CD4-positive, alpha-beta T cell (primary cell): ENCODE measurements at regions not wholly inside any gene's neighbourhood (a gene's known extent, or its start where the extent isn't known, plus 50 kb on each side); places are given as distances from the start of the nearest gene placed in this dataset.

ENCODE experiments used
- ATAC-seq: fragments of 200-7000 bp; cut with Tn5 transposase; one replicate; pipeline ENCODE4 v1.10.0; 2022; ENCODE audit warnings: mild to moderate bottlenecking; ENCODE audit not compliant: poor library complexity
- CTCF ChIA-PET: fragments of 350-600 bp; sonication (Branson Sonifier 250); formaldehyde crosslinking; loops from one replicate; lab custom pipeline; 2021; ENCODE audit warnings: antibody characterized with exemption, inconsistent platforms; lab: Charles Lee
- POLR2A ChIA-PET: fragments of 350-600 bp; sonication (Branson Sonifier 250); formaldehyde crosslinking; loops from one replicate; lab custom pipeline; 2021; ENCODE audit warnings: antibody characterized with exemption, inconsistent platforms; lab: Charles Lee
- DNase-seq, 14 experiments: peaks; one replicate each; pipeline ENCODE4 v3.0.0-alpha.2; 2013 to 2020; ENCODE audit warnings: mixed read lengths in 2 of 14
- H3K27ac ChIP-seq, 2 donors: one replicate each; pipeline versions ENCODE4 v1.5.1 to v1.7.0; 2013; ENCODE audit warnings: low read length in 2 of 2, low read depth in 1 of 2, mild to moderate bottlenecking in 1 of 2
- H3K27me3 ChIP-seq, 2 experiments: 1 replicate in 1 of 2; 2 replicates in 1 of 2; pipeline versions ENCODE4 v1.6.1 to v1.7.0; 2013; ENCODE audit warnings: low read length in 2 of 2, control low read depth in 1 of 2, mild to moderate bottlenecking in 1 of 2, moderate library complexity in 1 of 2; ENCODE audit not compliant: insufficient read depth in 2 of 2, control insufficient read depth in 1 of 2
- H3K36me3 ChIP-seq: one replicate; pipeline ENCODE4 v1.6.1; 2013; ENCODE audit warnings: low read length, control low read depth; ENCODE audit not compliant: insufficient read depth
- H3K4me1 ChIP-seq: one replicate; pipeline ENCODE4 v1.6.1; 2013; ENCODE audit warnings: low read length, control low read depth; ENCODE audit not compliant: insufficient read depth
- H3K4me3 ChIP-seq: one replicate; pipeline ENCODE4 v1.5.1; 2013; ENCODE audit warnings: mild to moderate bottlenecking, low read length, moderate library complexity
- H3K9me3 ChIP-seq, 2 experiments: 1 replicate in 1 of 2; 2 replicates in 1 of 2; pipeline versions ENCODE4 v1.6.1 to v1.7.0; 2013; ENCODE audit warnings: low read length in 2 of 2, mild to moderate bottlenecking in 2 of 2, control low read depth in 1 of 2, moderate library complexity in 1 of 2; ENCODE audit not compliant: control insufficient read depth in 1 of 2, insufficient read depth in 1 of 2
- H3K27ac Mint-ChIP-seq: one replicate; pipeline ENCODE4 v1.8.0; 2020; ENCODE audit warnings: mixed read lengths
- H3K27me3 Mint-ChIP-seq: one replicate; pipeline ENCODE4 v1.8.0; 2021; ENCODE audit warnings: mixed read lengths
- H3K36me3 Mint-ChIP-seq: one replicate; pipeline ENCODE4 v1.8.0; 2021; ENCODE audit warnings: low read depth, mixed read lengths
- H3K4me1 Mint-ChIP-seq: one replicate; pipeline ENCODE4 v1.8.0; 2021; ENCODE audit warnings: low read depth, mixed read lengths
- H3K4me3 Mint-ChIP-seq: one replicate; pipeline ENCODE4 v1.8.0; 2020; ENCODE audit warnings: mild to moderate bottlenecking, mixed read lengths
- H3K9me3 Mint-ChIP-seq: one replicate; pipeline ENCODE4 v1.8.0; 2020; ENCODE audit warnings: mixed read lengths
- intact Hi-C, 2 experiments: fragments of 100-400 bp; cut with DNase I in 1 of 2; cut with micrococcal nuclease in 1 of 2; formaldehyde crosslinking; loops; one replicate each; pipeline versions ENCODE4 v1.15.1 to v1.9.0; 2023 to 2025; cut with DNase I, micrococcal nuclease
- TF ChIP-seq, protein P1 (sequence below): fragments of 200-600 bp; IDR thresholded peaks from one replicate; pipeline ENCODE4 v1.8.0; 2022; ENCODE audit warnings: antibody characterized with exemption, mild to moderate bottlenecking

DNA sequence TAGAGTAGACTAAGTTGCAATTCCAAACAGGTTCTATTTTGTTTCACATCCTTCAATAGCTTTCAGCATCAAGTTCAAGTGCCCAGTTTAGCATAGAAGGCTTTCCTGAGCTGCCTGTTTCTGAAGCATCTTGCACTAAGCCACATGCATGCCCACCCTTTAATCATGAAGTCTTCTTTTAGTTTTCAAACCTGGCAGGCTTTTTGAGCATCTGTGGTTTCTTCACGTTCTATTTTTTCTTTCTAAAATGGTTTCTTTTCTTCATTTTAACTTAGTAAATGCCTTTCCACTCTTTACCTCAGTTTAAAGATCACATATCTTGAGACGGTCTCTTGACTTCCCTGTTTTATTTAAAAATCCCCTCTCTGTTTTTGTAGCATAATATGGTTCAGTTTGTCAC is 360.1 kb downstream of the MAN2A1 start:
- no peak for ATAC-seq
- no peak overlapping the region for H3K27ac Mint-ChIP-seq
- H3K9me3 Mint-ChIP-seq = no peaks in the 10 kb centered on the region
- Histone ChIP-seq H3K27me3 (no peaks in the 10 kb centered on the region), H3K36me3 (no peaks in the 10 kb centered on the region), H3K4me1 (peaks cover 14% of the 10 kb centered on the region), H3K27ac (no peak overlapping the region), H3K4me3 (no peak overlapping the region), H3K9me3 (no peaks in the 10 kb centered on the region)
- H3K4me3 Mint-ChIP-seq = no peak overlapping the region
- ChIA-PET CTCF (no interaction called here), POLR2A (interaction anchor here (1.2 kb wide), 1 partner anchor 362 kb away, joined by 3 read pairs; no protein-coding TSS in a partner anchor)
- DNase-seq = no peak
- peaks cover 24% of the 10 kb centered on the region for H3K4me1 Mint-ChIP-seq
- TF ChIP-seq, protein P1, sequence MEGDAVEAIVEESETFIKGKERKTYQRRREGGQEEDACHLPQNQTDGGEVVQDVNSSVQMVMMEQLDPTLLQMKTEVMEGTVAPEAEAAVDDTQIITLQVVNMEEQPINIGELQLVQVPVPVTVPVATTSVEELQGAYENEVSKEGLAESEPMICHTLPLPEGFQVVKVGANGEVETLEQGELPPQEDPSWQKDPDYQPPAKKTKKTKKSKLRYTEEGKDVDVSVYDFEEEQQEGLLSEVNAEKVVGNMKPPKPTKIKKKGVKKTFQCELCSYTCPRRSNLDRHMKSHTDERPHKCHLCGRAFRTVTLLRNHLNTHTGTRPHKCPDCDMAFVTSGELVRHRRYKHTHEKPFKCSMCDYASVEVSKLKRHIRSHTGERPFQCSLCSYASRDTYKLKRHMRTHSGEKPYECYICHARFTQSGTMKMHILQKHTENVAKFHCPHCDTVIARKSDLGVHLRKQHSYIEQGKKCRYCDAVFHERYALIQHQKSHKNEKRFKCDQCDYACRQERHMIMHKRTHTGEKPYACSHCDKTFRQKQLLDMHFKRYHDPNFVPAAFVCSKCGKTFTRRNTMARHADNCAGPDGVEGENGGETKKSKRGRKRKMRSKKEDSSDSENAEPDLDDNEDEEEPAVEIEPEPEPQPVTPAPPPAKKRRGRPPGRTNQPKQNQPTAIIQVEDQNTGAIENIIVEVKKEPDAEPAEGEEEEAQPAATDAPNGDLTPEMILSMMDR = no peak
- H3K27me3 Mint-ChIP-seq = no peaks in the 10 kb centered on the region
- intact Hi-C loops = loop anchor here (5.0 to 10.0 kb wide), 3 partner anchors 128 to 1305 kb away; partner anchors contain the start of gene FER (in 1 of the 2)
- H3K36me3 Mint-ChIP-seq = no peaks in the 10 kb centered on the region

DNA sequence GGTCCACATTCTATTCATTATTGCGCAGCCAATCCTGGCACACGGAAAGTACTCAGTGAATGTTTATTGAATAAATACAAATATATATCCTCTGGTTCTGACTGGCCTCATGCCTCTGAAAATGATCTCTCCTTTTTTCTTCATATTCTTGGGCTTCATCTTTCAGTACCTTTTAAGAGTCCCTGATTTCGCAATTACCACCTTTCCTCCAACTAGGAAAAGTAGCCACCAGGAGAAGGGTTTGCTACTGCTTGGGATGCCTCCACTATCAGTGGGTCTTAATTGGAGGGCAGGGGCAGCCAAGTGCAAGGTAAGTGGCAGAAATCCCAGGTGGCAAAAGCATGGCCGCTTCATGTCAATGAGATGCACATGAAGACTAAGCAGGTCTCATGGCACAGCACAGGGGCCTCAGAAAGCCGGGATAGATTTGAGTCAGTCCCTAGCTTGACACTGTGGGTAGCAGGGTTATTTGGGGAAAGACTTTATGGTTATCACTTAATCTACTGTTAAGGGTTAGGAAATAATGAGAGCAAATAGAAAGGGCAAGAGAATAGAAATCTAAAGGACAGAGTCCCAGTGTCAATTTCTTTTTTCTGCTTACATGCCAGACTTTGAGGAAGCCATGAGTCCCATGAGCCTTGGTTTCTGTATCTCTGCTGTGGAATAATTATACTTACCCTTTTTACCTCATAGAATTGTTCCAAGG is 361.1 kb downstream of the MAN2A1 start:
- no peak for ATAC-seq
- H3K9me3 Mint-ChIP-seq = no peaks in the 10 kb centered on the region
- no peak overlapping the region for H3K27ac Mint-ChIP-seq
- H3K36me3 Mint-ChIP-seq = no peaks in the 10 kb centered on the region
- DNase-seq = no peak
- CTCF ChIA-PET = no interaction called here
- no peaks in the 10 kb centered on the region for H3K9me3 ChIP-seq
- TF ChIP-seq, protein P1 = no peak
- H3K27ac ChIP-seq = no peak overlapping the region
- H3K4me1 Mint-ChIP-seq = peaks cover 34% of the 10 kb centered on the region
- intact Hi-C loops = loop anchor here (5.0 to 10.0 kb wide), 3 partner anchors 128 to 1306 kb away; partner anchors contain the start of gene FER (in 1 of the 2)
- H3K27me3 Mint-ChIP-seq = no peaks in the 10 kb centered on the region
- POLR2A ChIA-PET = no interaction called here
- no peak overlapping the region for H3K4me3 Mint-ChIP-seq
- H3K27me3 ChIP-seq = no peaks in the 10 kb centered on the region
- H3K4me3 ChIP-seq = no peak overlapping the region
- H3K4me1 ChIP-seq = peaks cover 18% of the 10 kb centered on the region
- no peaks in the 10 kb centered on the region for H3K36me3 ChIP-seq

DNA sequence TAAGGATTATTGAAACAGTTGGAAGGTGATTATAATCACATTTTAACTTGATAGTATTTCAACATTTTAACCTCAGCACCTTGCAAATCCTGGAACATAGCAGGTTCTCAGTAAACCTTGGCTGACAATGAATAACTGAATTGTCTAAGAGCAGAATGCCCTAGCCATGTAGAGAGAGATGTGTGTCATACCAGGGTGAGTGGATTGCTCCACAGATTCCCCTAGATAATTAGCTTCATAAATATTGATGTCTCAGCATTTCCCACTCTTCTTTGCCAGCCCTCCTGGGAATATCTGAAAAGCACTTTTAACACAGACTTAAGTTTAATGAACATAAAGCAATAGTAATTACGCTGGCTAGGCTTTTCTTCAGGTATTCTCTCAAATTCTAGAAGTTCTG is 363.5 kb downstream of the MAN2A1 start:
- H3K36me3 Mint-ChIP-seq = no peaks in the 10 kb centered on the region
- H3K27ac Mint-ChIP-seq = peak overlapping the region; percentile 75
- no peaks in the 10 kb centered on the region for H3K27me3 Mint-ChIP-seq
- intact Hi-C loops = loop anchor here (2.0 to 10.0 kb wide), 4 partner anchors 131 to 1308 kb away; partner anchors contain the start of gene FER (in 1 of the 2)
- ATAC-seq = no peak
- H3K4me1 Mint-ChIP-seq = peaks cover 41% of the 10 kb centered on the region
- TF ChIP-seq, protein P1 = no peak
- Histone ChIP-seq H3K36me3 (no peaks in the 10 kb centered on the region), H3K9me3 (no peaks in the 10 kb centered on the region), H3K4me3 (no peak overlapping the region), H3K4me1 (peaks cover 18% of the 10 kb centered on the region), H3K27ac (peak overlapping the region in 1 of 2 donors; percentile 43), H3K27me3 (no peaks in the 10 kb centered on the region)
- no peak for DNase-seq
- CTCF ChIA-PET = interaction anchor here (1.0 kb wide), 1 partner anchor 362 kb away, joined by 3 read pairs; no protein-coding TSS in a partner anchor
- no peak overlapping the region for H3K4me3 Mint-ChIP-seq
- no peaks in the 10 kb centered on the region for H3K9me3 Mint-ChIP-seq
- POLR2A ChIA-PET = interaction anchor here (1.5 to 3.2 kb wide), 5 partner anchors 11 to 364 kb away, joined by 6 to 41 read pairs (median 9); partner anchors contain the start of gene MAN2A1
